ENCODE measurements at regions not wholly inside any gene's neighbourhood (a gene's known extent, or its start where the extent isn't known, plus 50 kb on each side); places are given as distances from the start of the nearest gene placed in this dataset.
"Not testable (repeated sequence)": the region's sequence is repeated elsewhere in the genome, so short reads cannot be mapped to it uniquely, and the experiment has no call there.

DNA sequence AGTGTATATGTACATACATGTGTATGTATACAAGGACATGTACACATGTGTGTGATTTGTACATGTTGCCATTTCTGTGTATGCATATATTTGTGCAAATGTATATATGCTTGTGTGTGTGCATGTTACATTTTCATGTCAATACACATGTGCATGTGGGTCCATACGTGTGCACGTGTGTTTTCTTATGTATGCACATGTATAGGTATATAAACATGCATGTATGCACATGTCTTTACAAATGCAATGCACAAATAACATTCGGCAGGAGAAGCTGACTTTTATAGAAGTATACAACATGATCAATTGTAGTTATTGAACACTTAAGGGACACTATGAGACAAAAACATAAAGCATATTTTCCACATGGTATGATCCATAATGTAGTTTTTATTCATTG is 307.4 kb upstream of the SEMA3C start:
- Histone ChIP-seq H3K9me3 (ENCODE audit: low read depth, low read length) (no peaks in the 10 kb centered on the region), H4K20me1 (ENCODE audit: insufficient read depth, low read length) (no peaks in the 10 kb centered on the region), H3K4me2 (ENCODE audit: insufficient read depth, low read length) (no peak overlapping the region), H3K36me3 (ENCODE audit: insufficient read depth, low read length) (no peaks in the 10 kb centered on the region), H3K79me2 (ENCODE audit: insufficient read depth, low read length) (no peaks in the 10 kb centered on the region), H3K4me3 (ENCODE audit: insufficient read depth, low read length) (no peak overlapping the region), H3K27me3 (ENCODE audit: insufficient read depth, low read length) (no peaks in the 10 kb centered on the region), H2AFZ (ENCODE audit: low read length) (no peak overlapping the region), H3K4me1 (ENCODE audit: insufficient read depth, low read length) (no peaks in the 10 kb centered on the region), H3K27ac (ENCODE audit: low read depth, low read length) (no peak overlapping the region)
- no peak for DNase-seq (ENCODE audit: insufficient read length, low spot score, missing footprints)
- TF ChIP-seq, protein P1, sequence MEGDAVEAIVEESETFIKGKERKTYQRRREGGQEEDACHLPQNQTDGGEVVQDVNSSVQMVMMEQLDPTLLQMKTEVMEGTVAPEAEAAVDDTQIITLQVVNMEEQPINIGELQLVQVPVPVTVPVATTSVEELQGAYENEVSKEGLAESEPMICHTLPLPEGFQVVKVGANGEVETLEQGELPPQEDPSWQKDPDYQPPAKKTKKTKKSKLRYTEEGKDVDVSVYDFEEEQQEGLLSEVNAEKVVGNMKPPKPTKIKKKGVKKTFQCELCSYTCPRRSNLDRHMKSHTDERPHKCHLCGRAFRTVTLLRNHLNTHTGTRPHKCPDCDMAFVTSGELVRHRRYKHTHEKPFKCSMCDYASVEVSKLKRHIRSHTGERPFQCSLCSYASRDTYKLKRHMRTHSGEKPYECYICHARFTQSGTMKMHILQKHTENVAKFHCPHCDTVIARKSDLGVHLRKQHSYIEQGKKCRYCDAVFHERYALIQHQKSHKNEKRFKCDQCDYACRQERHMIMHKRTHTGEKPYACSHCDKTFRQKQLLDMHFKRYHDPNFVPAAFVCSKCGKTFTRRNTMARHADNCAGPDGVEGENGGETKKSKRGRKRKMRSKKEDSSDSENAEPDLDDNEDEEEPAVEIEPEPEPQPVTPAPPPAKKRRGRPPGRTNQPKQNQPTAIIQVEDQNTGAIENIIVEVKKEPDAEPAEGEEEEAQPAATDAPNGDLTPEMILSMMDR (IDR thresholded peaks at IDR 0.05; ENCODE audit: extremely low read depth, low read depth, low read length) = no peak

DNA sequence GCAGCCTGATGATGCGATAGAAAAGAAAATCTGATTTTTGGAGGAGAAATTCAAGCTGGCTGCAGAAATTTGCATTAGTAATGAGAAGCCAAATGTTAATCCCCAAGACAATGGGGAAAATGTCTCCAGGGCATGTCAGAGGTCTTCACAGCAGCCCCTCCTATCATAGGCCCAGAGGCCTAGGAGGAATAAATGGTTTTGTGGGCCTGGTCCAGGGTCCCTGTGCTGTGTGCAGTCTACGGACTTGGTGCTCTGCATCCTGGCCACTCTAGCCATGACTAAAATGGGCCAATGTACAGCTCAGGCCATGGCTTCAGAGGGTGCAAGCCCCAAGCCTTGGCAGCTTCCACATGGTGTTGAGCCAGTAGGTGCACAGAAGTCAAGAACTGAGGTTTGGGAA is 303.8 kb upstream of the SEMA3C start:
- H3K27ac ChIP-seq (ENCODE audit: low read depth, low read length); H3K36me3 ChIP-seq (ENCODE audit: insufficient read depth, low read length); H3K9me3 ChIP-seq (ENCODE audit: low read depth, low read length); H3K79me2 ChIP-seq (ENCODE audit: insufficient read depth, low read length); DNase-seq (ENCODE audit: insufficient read length, low spot score, missing footprints); H3K4me2 ChIP-seq (ENCODE audit: insufficient read depth, low read length); H2AFZ ChIP-seq (ENCODE audit: low read length); H3K4me3 ChIP-seq (ENCODE audit: insufficient read depth, low read length); H3K27me3 ChIP-seq (ENCODE audit: insufficient read depth, low read length); H3K4me1 ChIP-seq (ENCODE audit: insufficient read depth, low read length); H4K20me1 ChIP-seq (ENCODE audit: insufficient read depth, low read length): not testable (repeated sequence)

DNA sequence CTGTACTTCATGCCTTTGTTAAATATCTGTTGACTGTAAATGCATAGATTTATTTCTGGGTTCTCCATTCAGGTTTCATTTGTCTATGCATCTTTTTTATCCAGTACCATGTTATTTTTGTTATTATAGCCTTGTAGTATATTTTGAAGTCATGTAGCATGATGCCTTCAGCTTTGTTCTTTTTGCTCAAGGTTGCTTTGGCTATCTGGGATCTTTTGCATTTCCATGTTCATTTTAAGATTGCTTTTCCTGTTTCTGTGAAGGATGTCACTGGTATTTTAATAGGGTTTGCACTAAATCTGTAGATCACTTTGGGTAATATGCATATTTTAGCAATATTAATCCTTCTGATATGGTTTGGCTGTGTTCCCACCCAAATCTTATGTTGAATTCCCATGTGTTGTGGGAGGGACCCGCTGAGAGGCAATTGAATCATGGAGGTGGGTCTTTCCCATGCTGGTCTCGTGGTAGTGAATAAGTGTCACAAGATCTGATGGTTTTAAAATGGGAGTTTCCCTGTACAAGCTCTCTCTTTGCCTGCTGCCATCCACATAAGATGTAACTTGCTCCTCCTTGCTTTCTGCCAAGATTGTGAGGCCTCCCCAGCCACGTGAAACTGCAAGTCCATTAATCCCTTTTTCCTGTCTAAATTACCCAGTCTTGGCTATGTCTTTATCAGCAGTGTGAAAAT is 302.8 kb upstream of the SEMA3C start:
- Histone ChIP-seq H4K20me1 (ENCODE audit: insufficient read depth, low read length) (no peaks in the 10 kb centered on the region), H3K4me1 (ENCODE audit: insufficient read depth, low read length) (no peaks in the 10 kb centered on the region), H2AFZ (ENCODE audit: low read length) (no peak overlapping the region), H3K79me2 (ENCODE audit: insufficient read depth, low read length) (no peaks in the 10 kb centered on the region), H3K4me2 (ENCODE audit: insufficient read depth, low read length) (no peak overlapping the region), H3K27ac (ENCODE audit: low read depth, low read length) (no peak overlapping the region), H3K4me3 (ENCODE audit: insufficient read depth, low read length) (no peak overlapping the region), H3K36me3 (ENCODE audit: insufficient read depth, low read length) (no peaks in the 10 kb centered on the region), H3K9me3 (ENCODE audit: low read depth, low read length) (no peaks in the 10 kb centered on the region), H3K27me3 (ENCODE audit: insufficient read depth, low read length) (no peaks in the 10 kb centered on the region)
- no peak for DNase-seq (ENCODE audit: insufficient read length, low spot score, missing footprints)
- TF ChIP-seq, protein P1 (IDR thresholded peaks at IDR 0.05; ENCODE audit: extremely low read depth, low read depth, low read length) = no peak

DNA sequence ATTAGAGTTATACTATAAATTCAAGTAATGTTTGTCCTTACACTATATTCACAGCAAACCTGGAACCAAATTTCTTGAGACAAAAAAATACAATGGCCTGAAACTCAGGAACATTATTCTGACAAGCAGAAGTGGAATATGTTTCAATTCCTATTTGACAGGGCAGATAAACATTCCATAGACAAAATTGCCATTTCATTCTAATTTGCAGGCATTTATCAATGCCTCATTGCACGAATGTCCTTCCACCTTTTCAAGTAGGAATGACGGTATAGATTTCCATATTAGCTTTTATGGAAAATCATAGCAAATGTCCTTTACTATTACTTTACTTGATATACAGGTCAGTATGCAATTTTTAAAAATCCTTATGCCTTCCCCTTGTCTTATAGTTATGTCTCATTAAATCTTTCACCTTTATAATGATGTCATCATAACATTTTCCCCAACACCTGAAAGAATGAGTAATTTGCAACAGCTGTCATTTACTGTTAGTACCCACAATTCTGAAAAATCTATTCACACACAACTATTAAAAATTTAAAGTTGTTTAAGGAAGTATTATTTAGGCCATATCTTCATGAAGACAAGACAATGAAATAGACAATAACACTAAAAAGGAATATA is 299.7 kb upstream of the SEMA3C start:
- H3K27ac ChIP-seq (ENCODE audit: low read depth, low read length) = no peak overlapping the region
- H4K20me1 ChIP-seq (ENCODE audit: insufficient read depth, low read length) = no peaks in the 10 kb centered on the region
- H3K79me2 ChIP-seq (ENCODE audit: insufficient read depth, low read length) = no peaks in the 10 kb centered on the region
- DNase-seq (ENCODE audit: insufficient read length, low spot score, missing footprints) = no peak
- no peaks in the 10 kb centered on the region for H3K27me3 ChIP-seq (ENCODE audit: insufficient read depth, low read length)
- no peak overlapping the region for H3K4me2 ChIP-seq (ENCODE audit: insufficient read depth, low read length)
- H3K4me3 ChIP-seq (ENCODE audit: insufficient read depth, low read length) = no peak overlapping the region
- no peaks in the 10 kb centered on the region for H3K36me3 ChIP-seq (ENCODE audit: insufficient read depth, low read length)
- TF ChIP-seq, protein P1 (IDR thresholded peaks at IDR 0.05; ENCODE audit: extremely low read depth, low read depth, low read length) = no peak
- H3K4me1 ChIP-seq (ENCODE audit: insufficient read depth, low read length) = no peaks in the 10 kb centered on the region
- H3K9me3 ChIP-seq (ENCODE audit: low read depth, low read length) = no peaks in the 10 kb centered on the region
- no peak overlapping the region for H2AFZ ChIP-seq (ENCODE audit: low read length)
